ENCODE measurements at regions not wholly inside any gene's neighbourhood (a gene's known extent, or its start where the extent isn't known, plus 50 kb on each side); places are given as distances from the start of the nearest gene placed in this dataset.

- no peak for TF ChIP-seq CTCF (IDR thresholded peaks at IDR 0.05; ENCODE audit: insufficient read depth, low read length, poor library complexity, severe bottlenecking)
- no peak for TF ChIP-seq EZH2phosphoT487 (conservative IDR thresholded peaks at IDR 0.05; ENCODE audit: low read length)
These were observed 679.7 kb downstream of the ZEB2 start for GRCh38 chr2:143840194-143840593.

Measured in SU-DHL-6 (cell line).